ENCODE measurements at regions not wholly inside any gene's neighbourhood (a gene's known extent, or its start where the extent isn't known, plus 50 kb on each side); places are given as distances from the start of the nearest gene placed in this dataset.

DNA sequence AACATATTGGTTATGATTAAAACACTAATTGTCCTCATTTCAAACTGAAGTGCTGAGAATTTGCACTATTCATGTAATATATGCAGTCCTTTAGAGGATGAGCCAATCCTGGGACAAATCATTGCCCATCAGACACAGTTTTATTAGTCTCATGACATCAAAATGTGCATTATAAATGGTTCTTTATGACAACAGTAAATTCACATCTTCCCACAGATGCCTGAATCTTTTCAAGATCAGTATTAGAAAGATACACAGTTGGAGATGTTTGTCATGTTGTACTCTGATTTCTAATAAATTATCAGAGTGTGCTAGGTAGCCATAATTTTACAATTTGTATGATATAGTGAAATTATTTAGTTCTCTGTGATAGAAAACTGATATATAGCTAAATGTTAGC lies 813.5 kb downstream of the FAM181B start:
- Histone ChIP-seq H3K4me1 (ENCODE audit: insufficient read depth) (no peaks in the 10 kb centered on the region), H3K9me3 (ENCODE audit: low read depth) (no peaks in the 10 kb centered on the region), H3K79me2 (no peaks in the 10 kb centered on the region), H2AFZ (no peak overlapping the region), H3K9me2 (replicated peaks; ENCODE audit: insufficient read depth) (no peaks in the 10 kb centered on the region), H4K20me1 (ENCODE audit: insufficient read depth, poor library complexity, severe bottlenecking) (no peaks in the 10 kb centered on the region), H3K4me3 (no peak overlapping the region), H3K27me3 (no peaks in the 10 kb centered on the region), H3K36me3 (replicated peaks; ENCODE audit: insufficient read depth, low read depth) (no peaks in the 10 kb centered on the region), H3K4me2 (no peak overlapping the region), H3K27ac (no peak overlapping the region)
- DNase-seq (ENCODE audit: low spot score) = no peak
- TF ChIP-seq, protein P1, sequence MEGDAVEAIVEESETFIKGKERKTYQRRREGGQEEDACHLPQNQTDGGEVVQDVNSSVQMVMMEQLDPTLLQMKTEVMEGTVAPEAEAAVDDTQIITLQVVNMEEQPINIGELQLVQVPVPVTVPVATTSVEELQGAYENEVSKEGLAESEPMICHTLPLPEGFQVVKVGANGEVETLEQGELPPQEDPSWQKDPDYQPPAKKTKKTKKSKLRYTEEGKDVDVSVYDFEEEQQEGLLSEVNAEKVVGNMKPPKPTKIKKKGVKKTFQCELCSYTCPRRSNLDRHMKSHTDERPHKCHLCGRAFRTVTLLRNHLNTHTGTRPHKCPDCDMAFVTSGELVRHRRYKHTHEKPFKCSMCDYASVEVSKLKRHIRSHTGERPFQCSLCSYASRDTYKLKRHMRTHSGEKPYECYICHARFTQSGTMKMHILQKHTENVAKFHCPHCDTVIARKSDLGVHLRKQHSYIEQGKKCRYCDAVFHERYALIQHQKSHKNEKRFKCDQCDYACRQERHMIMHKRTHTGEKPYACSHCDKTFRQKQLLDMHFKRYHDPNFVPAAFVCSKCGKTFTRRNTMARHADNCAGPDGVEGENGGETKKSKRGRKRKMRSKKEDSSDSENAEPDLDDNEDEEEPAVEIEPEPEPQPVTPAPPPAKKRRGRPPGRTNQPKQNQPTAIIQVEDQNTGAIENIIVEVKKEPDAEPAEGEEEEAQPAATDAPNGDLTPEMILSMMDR (IDR thresholded peaks at IDR 0.05; ENCODE audit: poor library complexity) = no peak
- TF ChIP-seq EZH2phosphoT487 (IDR thresholded peaks at IDR 0.05; ENCODE audit: low read depth, severe bottlenecking, unreplicated experiment) (no peak), EZH2 (IDR thresholded peaks at IDR 0.05; ENCODE audit: borderline replicate concordance) (no peak)

DNA sequence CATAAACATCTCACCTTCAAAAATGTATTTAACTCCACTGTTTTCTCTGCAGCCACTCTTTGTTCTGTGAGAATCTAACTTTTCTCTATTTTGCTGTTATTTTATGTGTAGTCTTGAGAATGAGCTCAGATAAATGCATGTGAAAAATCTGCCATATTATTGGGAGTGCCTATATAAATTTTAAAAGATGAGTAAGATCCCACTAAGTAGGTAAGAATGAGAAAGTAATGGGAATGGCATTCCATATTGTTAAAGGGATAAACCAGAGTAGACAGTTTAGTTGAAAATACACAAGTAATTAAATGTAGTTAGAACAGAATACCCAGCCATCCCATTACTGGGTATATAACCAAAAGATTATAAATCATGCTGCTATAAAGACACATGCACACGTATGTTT lies 817.2 kb downstream of the FAM181B start:
- 87% methylated on average over 1 of the region's 1 CpG for WGBS (ENCODE audit: low lambda C conversion rate, missing lambda C conversion rate)
- Histone ChIP-seq H3K27me3 (no peaks in the 10 kb centered on the region), H3K79me2 (no peaks in the 10 kb centered on the region), H3K9me3 (ENCODE audit: low read depth) (no peaks in the 10 kb centered on the region), H3K4me2 (no peak overlapping the region), H3K9me2 (replicated peaks; ENCODE audit: insufficient read depth) (no peaks in the 10 kb centered on the region), H3K4me1 (ENCODE audit: insufficient read depth) (no peaks in the 10 kb centered on the region), H3K36me3 (replicated peaks; ENCODE audit: insufficient read depth, low read depth) (no peaks in the 10 kb centered on the region), H3K4me3 (no peak overlapping the region), H4K20me1 (ENCODE audit: insufficient read depth, poor library complexity, severe bottlenecking) (no peaks in the 10 kb centered on the region), H2AFZ (no peak overlapping the region), H3K27ac (no peak overlapping the region)
- DNase-seq (ENCODE audit: low spot score) = no peak
- TF ChIP-seq EZH2 (IDR thresholded peaks at IDR 0.05; ENCODE audit: borderline replicate concordance) (no peak), EZH2phosphoT487 (IDR thresholded peaks at IDR 0.05; ENCODE audit: low read depth, severe bottlenecking, unreplicated experiment) (no peak)
- TF ChIP-seq, protein P1 (IDR thresholded peaks at IDR 0.05; ENCODE audit: poor library complexity) = no peak

DNA sequence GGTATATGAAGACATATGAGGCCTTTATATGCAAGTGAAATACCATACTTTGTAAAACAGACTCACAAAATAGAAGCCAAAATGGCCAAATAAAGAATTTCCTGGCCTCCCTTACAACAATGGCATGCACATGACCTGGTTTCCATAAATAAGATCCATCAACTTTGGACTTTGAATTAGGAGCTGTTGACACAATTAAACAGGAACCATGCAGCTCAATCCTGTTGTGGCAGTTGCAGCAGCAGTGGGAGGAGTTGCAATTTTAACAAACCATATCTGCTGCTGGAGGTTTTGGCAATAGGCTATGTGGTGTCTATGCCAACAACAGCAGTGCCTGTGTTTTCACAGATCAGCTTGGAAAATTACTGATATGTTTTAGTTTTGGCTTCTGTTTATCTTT lies 818.6 kb downstream of the FAM181B start:
- no peaks in the 10 kb centered on the region for H3K9me2 ChIP-seq (replicated peaks; ENCODE audit: insufficient read depth)
- no peak overlapping the region for H3K4me2 ChIP-seq
- TF ChIP-seq EZH2 (IDR thresholded peaks at IDR 0.05; ENCODE audit: borderline replicate concordance) (no peak), EZH2phosphoT487 (IDR thresholded peaks at IDR 0.05; ENCODE audit: low read depth, severe bottlenecking, unreplicated experiment) (no peak)
- TF ChIP-seq, protein P1 (IDR thresholded peaks at IDR 0.05; ENCODE audit: poor library complexity) = no peak
- no peak overlapping the region for H2AFZ ChIP-seq
- H3K27me3 ChIP-seq = no peaks in the 10 kb centered on the region
- H3K9me3 ChIP-seq (ENCODE audit: low read depth) = no peaks in the 10 kb centered on the region
- H3K27ac ChIP-seq = no peak overlapping the region
- no peaks in the 10 kb centered on the region for H3K36me3 ChIP-seq (replicated peaks; ENCODE audit: insufficient read depth, low read depth)
- no peaks in the 10 kb centered on the region for H4K20me1 ChIP-seq (ENCODE audit: insufficient read depth, poor library complexity, severe bottlenecking)
- no peaks in the 10 kb centered on the region for H3K79me2 ChIP-seq
- peak; percentile 6 for DNase-seq (ENCODE audit: low spot score)
- H3K4me1 ChIP-seq (ENCODE audit: insufficient read depth) = no peaks in the 10 kb centered on the region
- H3K4me3 ChIP-seq = no peak overlapping the region

DNA sequence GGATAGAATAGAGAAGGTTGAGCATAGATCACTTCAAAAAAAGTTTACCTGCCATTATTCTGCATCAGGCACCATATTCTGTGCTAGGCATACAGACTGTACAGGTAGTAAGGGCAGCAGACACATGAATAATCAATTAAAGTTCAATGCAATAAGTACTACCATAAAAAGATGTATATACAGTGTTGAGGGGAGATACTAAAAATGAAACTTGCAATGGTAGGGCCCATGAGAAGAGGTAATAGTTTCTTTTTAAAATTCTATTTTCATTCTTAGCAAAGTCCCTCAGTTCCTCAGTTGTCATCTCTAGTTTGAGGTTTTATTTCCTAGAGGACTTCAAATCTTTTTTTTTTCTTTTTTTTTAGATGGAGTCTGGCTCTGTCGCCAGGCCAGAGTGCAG lies 819.9 kb downstream of the FAM181B start:
- no peaks in the 10 kb centered on the region for H3K9me2 ChIP-seq (replicated peaks; ENCODE audit: insufficient read depth)
- no peaks in the 10 kb centered on the region for H3K4me1 ChIP-seq (ENCODE audit: insufficient read depth)
- H4K20me1 ChIP-seq (ENCODE audit: insufficient read depth, poor library complexity, severe bottlenecking) = no peaks in the 10 kb centered on the region
- no peak for TF ChIP-seq EZH2phosphoT487 (IDR thresholded peaks at IDR 0.05; ENCODE audit: low read depth, severe bottlenecking, unreplicated experiment)
- TF ChIP-seq EZH2 (IDR thresholded peaks at IDR 0.05; ENCODE audit: borderline replicate concordance) = no peak
- TF ChIP-seq, protein P1 (IDR thresholded peaks at IDR 0.05; ENCODE audit: poor library complexity) = no peak
- WGBS (ENCODE audit: low lambda C conversion rate, missing lambda C conversion rate) = 100% methylated on average over 1 of the region's 1 CpG
- H2AFZ ChIP-seq = no peak overlapping the region
- H3K4me2 ChIP-seq = no peak overlapping the region
- DNase-seq (ENCODE audit: low spot score) = no peak
- no peak overlapping the region for H3K4me3 ChIP-seq
- H3K27me3 ChIP-seq = no peaks in the 10 kb centered on the region
- no peaks in the 10 kb centered on the region for H3K9me3 ChIP-seq (ENCODE audit: low read depth)
- no peaks in the 10 kb centered on the region for H3K79me2 ChIP-seq
- H3K27ac ChIP-seq = no peak overlapping the region
- no peaks in the 10 kb centered on the region for H3K36me3 ChIP-seq (replicated peaks; ENCODE audit: insufficient read depth, low read depth)
